ENCODE measurements at regions not wholly inside any gene's neighbourhood (a gene's known extent, or its start where the extent isn't known, plus 50 kb on each side); places are given as distances from the start of the nearest gene placed in this dataset.

DNA sequence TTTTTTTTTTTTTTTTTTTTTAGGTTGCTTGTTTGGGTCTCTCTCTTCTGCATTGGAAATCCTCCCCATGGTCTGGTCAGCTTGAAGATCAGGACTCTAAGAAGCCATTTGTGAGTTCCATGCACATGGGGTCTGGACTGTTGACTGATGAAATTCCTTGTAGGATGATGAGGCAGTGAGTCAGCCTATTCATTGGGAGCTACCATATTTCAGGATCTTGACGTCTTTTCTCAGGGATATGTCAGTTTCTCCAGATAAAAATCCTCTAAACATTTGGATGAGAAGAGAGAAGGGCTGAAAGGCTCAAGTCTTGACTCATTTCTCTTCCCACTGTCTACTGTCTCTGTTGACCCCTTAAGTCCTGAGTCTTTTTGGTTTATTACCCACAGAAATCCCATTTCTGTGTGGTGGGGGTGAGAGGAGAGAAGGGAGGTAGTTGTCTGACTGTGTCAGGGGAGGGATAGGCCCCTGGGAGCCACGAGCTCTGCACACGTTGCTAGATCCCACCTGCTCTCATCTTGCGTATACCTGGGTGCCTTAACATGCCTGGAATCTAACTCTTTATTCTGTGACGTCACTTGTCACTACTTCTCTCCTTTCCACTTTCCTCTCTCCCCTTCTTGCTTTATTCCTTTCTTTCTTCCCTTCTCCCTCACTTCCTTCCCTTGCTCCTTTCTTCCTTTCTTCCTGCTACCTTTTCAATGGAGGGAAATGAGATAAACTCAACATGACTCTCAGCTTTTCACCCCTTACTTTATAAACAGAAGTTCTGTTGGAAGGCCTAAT, 333.1 kb upstream of the XYLT1 start:
- peak; percentile 30 for DNase-seq (ENCODE audit: low spot score)

DNA sequence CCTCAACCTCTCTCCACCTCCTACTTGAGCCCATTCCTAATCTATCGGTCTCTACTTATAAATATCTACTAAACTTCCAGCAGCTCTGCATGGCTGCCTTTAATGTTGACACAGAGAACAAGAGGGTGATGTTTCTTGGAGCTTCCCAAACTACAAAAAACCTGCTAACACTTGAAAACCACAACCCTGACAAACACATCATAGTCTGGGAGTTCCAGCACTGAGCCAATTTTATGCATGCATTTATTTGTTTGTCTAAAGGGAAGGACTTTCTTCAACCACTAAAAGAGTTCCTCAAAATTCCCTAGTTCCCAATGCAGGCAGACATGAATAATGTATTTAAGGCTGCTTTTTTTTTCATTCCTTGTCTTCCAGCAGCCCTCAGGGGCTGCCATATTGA, 331.8 kb upstream of the XYLT1 start:
- peak; percentile 24 for DNase-seq (ENCODE audit: low spot score)

DNA sequence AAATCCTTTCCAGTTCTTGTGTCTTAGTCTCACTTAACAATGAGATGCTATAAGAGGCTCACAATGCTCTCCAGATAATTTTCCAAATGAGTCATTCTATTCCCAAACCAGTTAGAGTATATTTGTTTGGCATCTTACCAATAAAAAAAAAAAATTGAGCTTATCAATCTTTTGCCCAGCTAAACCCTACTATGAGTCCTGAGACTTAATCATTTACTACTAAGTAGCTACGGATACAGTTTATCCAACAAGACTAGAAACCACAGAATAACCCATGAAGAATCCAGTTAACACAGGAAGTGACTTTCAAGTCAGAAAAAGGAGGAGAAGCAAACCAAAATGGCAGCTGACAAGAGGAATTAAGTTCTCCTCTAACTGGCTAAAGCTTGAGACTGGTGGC, 330.3 kb upstream of the XYLT1 start:
- peak; percentile 18 for DNase-seq (ENCODE audit: low spot score)

DNA sequence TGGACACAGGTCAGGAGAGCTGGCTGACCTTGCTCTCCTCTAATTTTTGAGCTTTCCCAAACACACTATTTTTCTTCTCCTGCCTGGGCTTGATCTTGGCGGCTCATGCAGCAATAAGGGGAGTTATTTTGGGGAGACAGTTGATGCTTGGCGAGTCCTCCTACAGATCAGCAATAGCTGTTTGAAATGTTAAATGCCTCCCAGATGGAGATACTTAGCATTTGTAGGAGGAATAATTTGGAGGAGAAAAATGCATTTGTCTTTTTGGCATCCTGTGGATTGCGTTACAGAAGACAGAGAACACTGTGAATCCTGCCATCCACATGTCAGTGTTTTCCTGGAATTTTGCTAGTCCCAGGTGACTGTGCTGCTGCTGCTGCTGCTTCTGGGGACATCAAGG, 328.0 kb upstream of the XYLT1 start:
- DNase-seq (ENCODE audit: low spot score) = no peak

DNA sequence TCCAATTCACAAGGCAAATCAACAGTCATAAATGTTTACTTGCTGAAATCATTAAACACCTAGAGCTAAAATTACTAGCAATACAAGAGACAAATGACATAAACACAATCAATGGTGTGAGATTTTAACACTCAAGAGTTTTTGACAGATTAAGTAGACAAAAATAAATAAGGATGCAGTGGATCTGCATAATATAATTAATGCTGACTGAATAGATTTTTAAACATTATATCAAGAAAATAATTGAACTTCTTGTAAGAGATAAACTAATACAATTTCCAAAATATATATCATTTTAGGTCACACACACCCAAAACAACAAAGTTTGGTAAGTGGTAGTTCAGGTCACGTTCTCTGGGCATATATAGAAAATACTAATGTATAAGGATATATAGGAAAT, 322.6 kb upstream of the XYLT1 start:
- DNase-seq (ENCODE audit: low spot score) = no peak

DNA sequence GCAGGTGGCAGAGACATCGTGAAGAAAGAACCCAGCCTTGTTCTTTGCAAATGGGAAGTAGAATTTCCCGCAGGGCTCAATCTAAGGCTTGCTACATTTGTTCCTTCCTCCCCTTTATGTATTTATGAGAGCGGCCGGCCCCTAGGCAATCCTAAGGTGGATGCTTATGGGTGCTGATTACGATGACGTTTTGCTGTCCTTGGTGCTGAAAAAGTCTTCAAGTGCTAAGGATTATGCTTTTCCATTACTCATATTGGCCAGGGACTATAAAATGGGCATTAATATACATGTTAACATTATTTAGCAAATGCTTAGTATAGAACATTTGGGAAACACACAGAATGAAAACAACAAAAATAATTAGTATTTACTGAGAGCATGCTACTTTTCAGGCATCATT, 313.3 kb upstream of the XYLT1 start:
- DNase-seq (ENCODE audit: low spot score) = peak; percentile 26

DNA sequence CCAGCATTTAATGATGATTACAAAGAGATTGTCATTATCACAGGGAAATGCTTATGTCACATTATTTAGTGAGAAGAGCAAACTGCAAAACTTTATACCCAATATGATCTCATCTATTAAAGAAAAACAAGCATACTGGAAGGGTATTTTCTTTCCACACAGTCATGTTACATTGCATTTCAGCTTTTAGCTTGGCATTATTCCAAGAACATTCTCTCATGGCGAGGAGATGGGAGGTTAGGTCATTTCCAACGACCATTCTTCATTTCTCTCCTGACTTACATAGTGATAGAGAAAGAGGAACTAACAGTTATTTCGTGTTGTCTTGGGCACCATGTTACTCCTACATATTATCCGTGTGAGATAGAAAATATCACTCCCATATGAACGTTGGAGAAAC, 309.4 kb upstream of the XYLT1 start:
- DNase-seq (ENCODE audit: low spot score) = no peak

DNA sequence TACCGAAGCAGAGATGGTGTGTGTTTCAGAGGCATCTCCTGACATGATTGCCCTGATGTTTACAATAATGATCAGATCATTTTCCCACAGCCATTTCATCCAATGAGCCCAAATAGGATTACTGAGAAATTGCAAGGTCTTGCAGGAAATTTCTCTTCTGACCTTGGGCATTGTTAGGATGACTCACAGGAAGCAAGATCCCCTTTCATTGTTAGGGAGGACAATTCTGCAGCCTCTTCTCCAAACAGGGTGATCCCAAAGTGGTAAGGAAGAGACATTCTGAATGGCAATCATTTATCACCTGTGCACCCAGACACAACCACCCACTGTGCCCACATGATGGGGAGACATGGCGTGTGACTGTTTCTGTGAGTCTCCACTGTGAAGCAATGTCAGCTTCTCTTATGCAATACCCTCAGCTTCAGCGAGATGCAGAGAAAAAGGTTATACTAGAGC, 306.7 kb upstream of the XYLT1 start:
- DNase-seq (ENCODE audit: low spot score) = peak; percentile 22

DNA sequence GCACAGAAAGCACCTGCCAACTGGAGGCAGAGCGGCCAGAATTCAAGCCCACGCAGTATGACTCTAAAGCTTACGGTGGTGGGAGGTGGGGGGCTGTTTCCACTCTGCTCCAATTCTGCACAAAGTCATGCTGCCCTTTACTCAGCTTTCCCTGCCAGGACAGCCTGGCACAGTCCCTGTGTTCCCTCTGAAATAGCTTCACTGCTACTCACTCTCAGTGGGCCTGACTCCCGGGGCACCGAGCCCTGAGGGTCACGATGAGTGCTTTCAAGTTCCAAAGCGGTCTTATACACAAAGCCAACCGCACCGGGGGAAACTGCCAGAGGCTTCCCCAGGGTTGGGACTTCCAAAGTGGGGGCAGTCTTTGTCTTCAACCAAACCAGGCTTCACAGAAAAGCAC, 306.1 kb upstream of the XYLT1 start:
- no peak for DNase-seq (ENCODE audit: low spot score)

DNA sequence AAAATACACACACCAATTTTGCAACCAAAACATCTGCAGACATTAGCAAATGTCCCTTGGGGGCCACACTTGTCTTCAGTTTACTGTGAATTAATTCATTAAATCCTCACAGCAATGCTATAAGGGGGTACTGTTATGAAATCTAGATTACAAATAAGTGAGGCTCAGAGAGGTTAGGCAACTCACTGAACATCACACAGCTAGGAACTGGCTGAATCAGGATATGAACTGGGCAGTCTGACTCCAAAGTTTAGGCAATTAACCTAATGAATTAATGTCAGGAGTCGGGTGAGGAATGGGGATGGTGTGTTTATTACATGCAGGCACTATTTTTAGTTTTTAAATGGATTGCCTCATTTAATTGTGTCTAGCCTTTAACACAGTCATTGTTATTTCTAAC, 305.7 kb upstream of the XYLT1 start:
- no peak for DNase-seq (ENCODE audit: low spot score)

DNA sequence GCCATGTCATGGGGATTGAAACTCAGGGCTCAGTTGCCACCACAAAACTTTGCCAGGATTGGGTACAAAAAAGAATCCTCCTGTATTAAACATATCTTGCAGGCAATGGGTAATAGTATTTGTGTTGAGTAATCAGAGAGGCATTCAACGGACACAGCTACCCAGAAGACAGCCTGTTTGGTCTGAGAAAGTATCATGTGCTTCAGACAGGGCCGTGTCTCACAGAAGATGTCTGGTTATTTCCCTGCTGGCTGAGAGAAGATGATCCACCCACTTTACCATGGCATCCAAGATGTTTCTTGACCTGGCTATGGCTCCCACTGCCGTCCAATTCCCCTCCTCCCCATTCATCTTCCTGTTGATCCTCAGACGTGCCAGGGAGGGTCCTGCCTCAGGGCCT, 304.3 kb upstream of the XYLT1 start:
- DNase-seq (ENCODE audit: low spot score) = no peak

DNA sequence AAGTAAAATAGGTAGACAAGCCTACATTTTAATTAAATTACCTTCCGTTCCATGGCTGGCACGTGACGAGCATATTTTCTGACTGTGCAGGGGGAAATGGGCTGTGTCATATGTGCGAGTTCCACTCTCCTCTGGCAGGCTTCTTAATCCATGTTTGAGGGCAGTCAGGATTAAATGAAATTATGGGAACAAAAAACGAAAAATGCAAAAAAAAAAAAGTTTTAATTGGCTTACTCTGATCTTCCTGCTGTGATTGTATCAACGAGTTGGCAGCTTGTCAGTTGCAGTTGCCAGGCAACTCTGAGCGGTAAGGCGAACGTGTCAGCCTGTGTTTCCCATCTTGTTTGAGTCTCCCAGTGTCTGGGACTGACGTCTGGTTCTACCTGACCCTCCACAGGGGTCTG, 302.9 kb upstream of the XYLT1 start:
- no peak for DNase-seq (ENCODE audit: low spot score)

DNA sequence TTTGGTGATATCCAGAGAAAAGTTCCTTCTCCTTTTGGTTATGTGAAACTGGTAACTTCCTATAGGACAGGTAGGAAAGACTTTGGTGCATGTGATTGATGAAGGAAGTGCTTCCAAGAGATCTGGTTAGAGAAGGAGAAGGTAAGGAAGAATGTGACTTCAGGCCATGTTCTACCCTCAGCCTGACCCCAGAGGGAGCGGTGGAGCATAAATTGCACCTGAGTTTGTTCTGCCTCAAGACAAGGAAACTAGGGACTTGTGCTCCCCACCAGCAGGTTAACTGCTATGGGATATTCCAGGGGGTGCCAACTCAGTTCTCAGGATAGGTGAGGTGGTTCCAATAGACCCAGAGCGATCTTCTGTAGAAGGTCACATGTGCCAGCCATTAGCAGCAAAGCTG, 299.3 kb upstream of the XYLT1 start:
- no peak for DNase-seq (ENCODE audit: low spot score)

DNA sequence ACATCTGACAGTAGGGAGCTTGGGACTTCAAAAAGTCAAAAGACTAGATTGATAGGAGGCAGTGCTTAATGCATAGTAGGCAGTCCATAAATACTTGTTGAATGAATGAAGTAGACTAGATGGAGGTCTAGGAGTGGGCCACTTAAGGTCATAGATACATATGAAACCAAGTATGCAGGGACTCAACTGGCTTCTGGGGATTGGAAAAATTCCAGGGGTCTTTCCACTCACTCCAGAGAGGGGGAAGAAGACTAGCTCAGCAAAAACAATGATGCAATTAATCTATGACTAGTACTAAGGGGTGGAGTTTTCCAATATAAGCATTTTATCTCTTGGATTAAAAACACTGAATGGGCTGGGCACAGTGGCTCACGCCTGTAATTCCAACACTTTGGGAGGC, 298.3 kb upstream of the XYLT1 start:
- no peak for DNase-seq (ENCODE audit: low spot score)

DNA sequence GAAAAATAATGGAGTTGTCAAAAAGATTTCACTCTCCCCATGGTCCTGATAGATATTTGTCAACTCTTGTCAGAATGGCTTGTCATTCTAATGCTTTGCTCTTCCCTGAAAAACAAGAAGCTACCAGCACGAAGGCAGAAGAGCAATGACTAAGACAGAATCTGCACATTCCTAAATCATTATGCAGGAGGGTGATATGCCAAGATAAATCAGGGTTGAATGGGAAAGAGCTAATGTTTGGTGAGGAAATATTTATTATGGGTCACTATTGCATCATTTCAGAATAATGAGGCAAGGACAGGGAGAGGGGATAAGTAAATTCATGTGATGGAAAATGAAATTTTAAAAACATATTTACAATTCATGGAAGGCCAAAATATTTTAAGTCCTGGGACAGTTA, 297.5 kb upstream of the XYLT1 start:
- no peak for DNase-seq (ENCODE audit: low spot score)

DNA sequence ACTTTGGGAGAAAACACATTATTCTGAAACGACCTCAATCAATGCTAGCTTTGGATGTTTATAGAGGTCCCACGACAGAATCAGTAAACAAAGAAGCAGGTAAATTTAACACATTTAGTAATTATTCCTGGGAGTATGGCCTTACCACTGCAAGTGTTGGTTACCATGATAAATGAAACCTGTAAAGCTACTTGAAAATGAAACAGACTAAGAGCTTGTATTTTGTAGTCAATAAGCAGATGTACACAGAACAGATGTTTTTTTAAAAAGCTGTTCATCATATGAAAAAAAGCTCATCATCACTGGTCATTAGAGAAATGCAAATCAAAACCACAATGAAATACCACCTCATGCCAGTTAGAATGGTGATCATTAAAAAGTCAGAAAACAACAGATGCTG, 295.3 kb upstream of the XYLT1 start:
- DNase-seq (ENCODE audit: low spot score) = no peak

DNA sequence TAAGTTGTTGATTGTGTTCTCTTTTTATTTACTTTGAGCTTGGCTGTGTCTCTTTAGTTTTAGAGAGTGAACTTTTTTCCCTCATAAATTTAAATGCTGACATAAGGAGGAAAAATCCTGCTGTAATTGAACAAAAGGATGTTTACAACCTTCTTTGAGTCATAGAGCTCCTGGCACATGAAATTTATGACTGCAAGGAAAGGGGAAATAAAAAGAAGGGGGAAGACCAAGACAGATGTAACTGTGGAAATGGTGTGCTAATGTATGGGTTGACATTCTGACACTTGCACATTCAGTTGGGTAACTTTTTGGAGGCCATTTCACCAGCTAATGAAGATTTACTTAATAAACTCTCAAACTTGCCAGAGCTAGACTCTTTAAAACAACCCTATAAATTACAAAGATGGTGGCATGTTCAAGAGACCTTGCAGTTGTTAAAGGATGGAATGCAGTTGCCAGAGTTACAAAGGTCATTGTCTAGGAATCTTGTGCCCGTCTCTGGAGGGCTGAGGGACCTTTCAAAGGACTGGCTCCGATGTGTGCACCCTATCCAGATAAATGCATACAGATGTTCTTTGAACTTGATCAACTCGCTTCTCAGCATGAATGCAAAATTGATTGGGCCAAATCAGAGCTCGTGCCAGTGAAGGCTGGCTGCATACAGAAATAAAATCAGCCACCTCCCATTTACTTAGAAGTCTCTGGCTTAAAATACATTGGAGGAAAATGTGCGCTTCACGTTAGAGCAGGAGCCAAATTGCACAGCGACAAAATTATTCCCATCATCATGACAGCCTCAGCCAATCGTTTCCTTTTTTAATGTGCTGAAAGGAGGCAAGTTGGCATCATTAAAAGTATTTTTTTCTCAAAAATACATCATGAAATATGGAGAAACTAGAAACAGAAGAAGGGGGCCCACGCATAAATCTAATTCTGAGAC, 289.0 kb upstream of the XYLT1 start:
- DNase-seq (ENCODE audit: low spot score) = no peak

DNA sequence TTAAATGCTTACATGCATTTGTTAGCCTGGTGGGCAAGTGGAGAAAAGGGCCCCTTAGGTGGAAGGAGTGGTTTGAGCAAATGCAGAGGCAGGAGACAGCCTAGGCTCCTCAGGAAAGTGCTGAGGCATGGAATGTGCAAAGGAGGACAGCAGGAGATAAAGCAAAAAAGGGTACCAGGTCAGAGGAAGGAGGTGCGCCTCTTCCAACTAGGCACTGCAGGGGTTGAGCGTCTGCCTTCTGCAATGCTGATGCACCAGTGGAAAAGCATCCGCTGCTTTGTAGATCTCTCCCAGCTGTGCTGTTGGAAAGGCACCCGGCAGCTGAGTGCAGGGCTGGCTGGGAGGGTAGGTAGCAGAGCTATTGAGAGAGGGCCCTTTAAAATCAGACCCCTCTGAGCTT, 287.0 kb upstream of the XYLT1 start:
- DNase-seq (ENCODE audit: low spot score) = no peak

DNA sequence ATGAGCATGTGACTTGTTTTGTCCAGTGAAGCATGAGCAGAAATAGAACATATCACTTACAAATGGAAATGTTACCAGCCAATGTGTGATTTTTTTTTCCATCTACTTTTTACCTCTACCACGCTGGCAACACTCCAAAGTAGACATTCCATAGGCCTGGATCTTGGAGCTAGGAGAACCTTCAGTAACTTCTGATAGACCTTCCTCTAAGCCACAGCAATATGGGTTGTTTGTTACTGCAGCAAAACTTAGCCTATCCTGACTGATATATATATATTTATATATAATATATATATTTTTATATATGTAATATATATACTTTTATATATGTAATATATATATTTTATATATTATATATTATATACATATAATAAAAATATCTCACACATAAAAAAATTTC, 284.4 kb upstream of the XYLT1 start:
- no peak for DNase-seq (ENCODE audit: low spot score)

DNA sequence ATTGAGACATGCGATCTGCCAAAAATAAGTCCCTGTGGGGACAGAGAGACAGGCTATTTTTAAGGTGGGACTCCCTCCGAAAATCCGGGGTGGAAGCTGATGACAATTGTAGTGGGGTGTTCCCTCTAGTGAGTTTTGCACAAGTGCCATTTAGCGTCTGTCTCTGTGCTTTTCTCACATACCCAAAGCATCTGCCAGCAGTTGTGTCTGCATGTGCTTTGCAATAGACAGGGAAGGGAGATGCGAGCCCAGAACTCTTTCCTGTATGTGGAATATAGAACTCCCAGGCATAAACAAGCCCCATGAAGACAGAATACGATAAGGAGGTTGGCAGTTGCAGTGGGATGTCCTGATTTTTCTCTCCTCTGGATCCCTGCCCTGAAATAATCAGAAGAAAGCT, 282.7 kb upstream of the XYLT1 start:
- DNase-seq (ENCODE audit: low spot score) = no peak

DNA sequence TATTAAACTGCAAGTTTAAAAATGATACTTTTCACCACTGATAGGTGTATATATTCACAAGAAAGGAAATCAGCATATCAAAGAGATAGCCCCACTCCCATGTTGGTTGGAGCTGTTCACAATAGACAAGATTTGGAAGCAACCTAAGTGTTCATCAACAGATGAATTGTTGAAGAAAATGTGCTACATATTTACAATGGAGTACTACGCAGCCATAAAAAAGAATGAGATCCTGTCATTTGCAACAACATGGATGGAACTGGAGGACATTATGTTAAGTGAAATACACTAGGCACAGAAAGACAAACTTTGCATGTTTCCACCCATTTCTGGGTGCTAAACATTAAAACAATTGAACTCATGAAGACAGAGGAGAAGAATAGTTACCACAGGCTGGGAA, 278.9 kb upstream of the XYLT1 start:
- no peak for DNase-seq (ENCODE audit: low spot score)

DNA sequence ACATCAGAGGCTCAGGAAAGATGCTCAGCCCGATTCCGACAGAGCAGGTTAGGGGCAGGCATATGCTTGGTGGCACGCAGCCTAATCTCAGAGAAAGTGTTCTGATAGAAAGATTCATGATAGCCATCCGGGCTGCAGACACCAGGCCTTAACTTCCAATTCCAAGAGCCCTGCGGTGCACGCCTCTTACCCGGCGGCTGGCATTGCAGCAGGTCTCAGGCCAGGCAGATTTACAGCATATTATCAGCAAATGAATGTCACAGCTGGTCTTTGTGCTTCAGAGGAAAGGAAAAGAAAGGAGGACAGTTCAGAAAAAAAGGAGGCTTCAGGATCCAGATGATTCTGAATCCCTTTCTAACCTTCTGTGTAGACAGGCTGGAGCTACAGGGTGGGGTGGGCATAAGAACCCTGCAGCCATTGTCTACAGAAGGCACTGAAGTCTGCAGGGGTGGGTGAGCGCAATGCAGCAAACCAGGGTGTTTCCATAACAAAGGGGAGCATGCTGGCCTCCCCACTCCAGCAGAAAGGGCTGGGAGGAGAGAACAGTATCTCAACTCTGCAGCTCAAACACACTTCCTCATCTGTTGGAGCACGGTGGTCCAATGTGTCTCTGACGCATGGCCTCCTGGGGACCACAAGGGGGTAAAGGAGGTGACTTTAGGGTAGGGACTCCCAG, 277.4 kb upstream of the XYLT1 start:
- DNase-seq (ENCODE audit: low spot score) = no peak

Data from H4 (cell line).